Trophoblast cell (in vitro differentiated cells and primary cell): ENCODE measurements at regions not wholly inside any gene's neighbourhood (a gene's known extent, or its start where the extent isn't known, plus 50 kb on each side); places are given as distances from the start of the nearest gene placed in this dataset.

ENCODE experiments used
- DNase-seq, 2 donors: peaks; one replicate each; pipeline ENCODE4 v3.0.0-alpha.2; 2016
- H2AFZ ChIP-seq: 2 replicates; pipeline ENCODE4 v1.6.1; 2013; ENCODE audit warnings: low read length, moderate library complexity, mild to moderate bottlenecking; ENCODE audit not compliant: insufficient read depth, poor library complexity
- H2AK5ac ChIP-seq: 2 replicates; pipeline ENCODE4 v1.6.1; 2013; ENCODE audit warnings: mild to moderate bottlenecking, low read length
- H2BK120ac ChIP-seq: 2 replicates; pipeline ENCODE4 v1.6.1; 2013; ENCODE audit warnings: low read length, mild to moderate bottlenecking, moderate library complexity; ENCODE audit not compliant: insufficient read depth, poor library complexity
- H2BK12ac ChIP-seq: 2 replicates; pipeline ENCODE4 v1.6.1; 2013; ENCODE audit warnings: mild to moderate bottlenecking, low read length, moderate library complexity
- H2BK5ac ChIP-seq: 2 replicates; pipeline ENCODE4 v1.6.1; 2013; ENCODE audit warnings: low read length, low read depth, moderate library complexity, mild to moderate bottlenecking; ENCODE audit not compliant: poor library complexity
- H3K14ac ChIP-seq: 2 replicates; pipeline ENCODE4 v1.6.1; 2013; ENCODE audit warnings: mild to moderate bottlenecking, low read length
- H3K18ac ChIP-seq: 2 replicates; pipeline ENCODE4 v1.6.1; 2013; ENCODE audit warnings: mild to moderate bottlenecking, low read length
- H3K23ac ChIP-seq: 2 replicates; pipeline ENCODE4 v1.6.1; 2013; ENCODE audit warnings: low read length
- H3K27ac ChIP-seq: 2 replicates; pipeline ENCODE4 v1.5.1; 2013; ENCODE audit warnings: low read depth, mild to moderate bottlenecking, inconsistent platforms, low read length, moderate library complexity
- H3K27me3 ChIP-seq: 2 replicates; pipeline ENCODE4 v1.6.1; 2013; ENCODE audit warnings: inconsistent platforms, mild to moderate bottlenecking, low read length, moderate library complexity; ENCODE audit not compliant: insufficient read depth
- H3K36me3 ChIP-seq, 2 experiments: 1 replicate in 1 of 2; 2 replicates in 1 of 2; pipeline ENCODE4 v1.6.1; 2013; ENCODE audit warnings: low read length in 2 of 2, mild to moderate bottlenecking in 2 of 2, moderate library complexity in 1 of 2; ENCODE audit not compliant: insufficient read depth in 2 of 2, control insufficient read depth in 1 of 2
- H3K4ac ChIP-seq: 2 replicates; pipeline ENCODE4 v1.6.1; 2013; ENCODE audit warnings: low read depth, mild to moderate bottlenecking, low read length, moderate library complexity
- H3K4me1 ChIP-seq, 2 experiments: 1 replicate in 1 of 2; 2 replicates in 1 of 2; pipeline ENCODE4 v1.6.1; 2013; ENCODE audit warnings: low read length in 2 of 2, mild to moderate bottlenecking in 2 of 2, moderate library complexity in 1 of 2; ENCODE audit not compliant: insufficient read depth in 2 of 2, control insufficient read depth in 1 of 2
- H3K4me2 ChIP-seq: 2 replicates; pipeline ENCODE4 v1.6.1; 2013; ENCODE audit warnings: inconsistent platforms, mild to moderate bottlenecking, low read length, moderate library complexity
- H3K4me3 ChIP-seq: 2 replicates; pipeline ENCODE4 v1.5.1; 2013; ENCODE audit warnings: mild to moderate bottlenecking, low read depth, low read length, inconsistent platforms
- H3K79me1 ChIP-seq: one replicate; pipeline ENCODE4 v1.6.1; 2013; ENCODE audit warnings: low read length
- H3K79me2 ChIP-seq: 2 replicates; pipeline ENCODE4 v1.6.1; 2013; ENCODE audit warnings: low read length, mild to moderate bottlenecking; ENCODE audit not compliant: control insufficient read depth, insufficient read depth, poor library complexity
- H3K9ac ChIP-seq: 2 replicates; pipeline ENCODE4 v1.6.1; 2013; ENCODE audit warnings: mild to moderate bottlenecking, low read length
- H3K9me3 ChIP-seq: 2 replicates; pipeline ENCODE4 v1.6.1; 2013; ENCODE audit warnings: low read depth, mild to moderate bottlenecking, control low read depth, inconsistent platforms, low read length; ENCODE audit not compliant: insufficient read depth
- H4K12ac ChIP-seq: 2 replicates; pipeline ENCODE4 v1.6.1; 2013; ENCODE audit warnings: low read depth, mild to moderate bottlenecking, low read length, moderate library complexity
- H4K8ac ChIP-seq: 2 replicates; pipeline ENCODE4 v1.6.1; 2013; ENCODE audit warnings: low read depth, mild to moderate bottlenecking, low read length, moderate library complexity
- H4K91ac ChIP-seq: one replicate; pipeline ENCODE4 v1.6.1; 2013; ENCODE audit warnings: low read depth, mild to moderate bottlenecking, low read length, moderate library complexity
- WGBS: extraction: QIAGEN DNeasy Blood & Tissue Kit; methylation state at CpG from one replicate; pipeline ENCODE4 v1.1.7; 2013; ENCODE audit warnings: missing lambda C conversion rate; ENCODE audit not compliant: insufficient read length, insufficient coverage; ENCODE audit errors: extremely low coverage; 5-methylcytosine and 5-hydroxymethylcytosine counted together

DNA sequence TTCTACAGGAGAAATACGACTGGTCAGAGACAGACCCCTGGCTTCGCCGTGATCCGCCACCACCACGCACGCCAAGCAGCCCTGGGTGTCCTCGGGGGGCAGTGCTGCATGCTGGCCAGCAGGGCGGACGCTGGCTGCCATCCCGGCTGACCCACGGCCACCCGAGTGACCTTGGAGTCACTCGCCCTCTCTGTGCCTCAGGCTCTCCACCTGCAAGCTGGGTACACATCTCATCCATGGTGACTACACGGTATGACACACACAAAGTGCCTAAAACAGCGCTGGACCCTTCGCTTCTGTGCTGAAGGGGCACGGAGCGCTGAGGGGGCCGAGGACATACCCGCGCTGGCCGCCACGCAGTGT is 62.0 kb upstream of the RNF32 start:
- no CpG with 5 or more reads among the region's 23 CpGs for WGBS
- Histone ChIP-seq H3K4me1 (no peaks in the 10 kb centered on the region), H3K4me3 (no peak overlapping the region), H2AK5ac (no peak overlapping the region), H2BK5ac (no peak overlapping the region), H3K18ac (no peak overlapping the region), H4K12ac (no peak overlapping the region), H3K14ac (no peak overlapping the region), H2BK12ac (no peak overlapping the region), H3K9ac (no peak overlapping the region), H3K36me3 (no peaks in the 10 kb centered on the region), H4K91ac (no peak overlapping the region), H3K27me3 (no peaks in the 10 kb centered on the region), H3K79me1 (no peaks in the 10 kb centered on the region), H2AFZ (no peak overlapping the region), H3K9me3 (no peaks in the 10 kb centered on the region), H3K4me2 (no peak overlapping the region), H4K8ac (no peak overlapping the region), H3K4ac (no peak overlapping the region), H3K23ac (no peak overlapping the region), H2BK120ac (no peak overlapping the region), H3K79me2 (no peaks in the 10 kb centered on the region), H3K27ac (no peak overlapping the region)
- DNase-seq, result no peak

DNA sequence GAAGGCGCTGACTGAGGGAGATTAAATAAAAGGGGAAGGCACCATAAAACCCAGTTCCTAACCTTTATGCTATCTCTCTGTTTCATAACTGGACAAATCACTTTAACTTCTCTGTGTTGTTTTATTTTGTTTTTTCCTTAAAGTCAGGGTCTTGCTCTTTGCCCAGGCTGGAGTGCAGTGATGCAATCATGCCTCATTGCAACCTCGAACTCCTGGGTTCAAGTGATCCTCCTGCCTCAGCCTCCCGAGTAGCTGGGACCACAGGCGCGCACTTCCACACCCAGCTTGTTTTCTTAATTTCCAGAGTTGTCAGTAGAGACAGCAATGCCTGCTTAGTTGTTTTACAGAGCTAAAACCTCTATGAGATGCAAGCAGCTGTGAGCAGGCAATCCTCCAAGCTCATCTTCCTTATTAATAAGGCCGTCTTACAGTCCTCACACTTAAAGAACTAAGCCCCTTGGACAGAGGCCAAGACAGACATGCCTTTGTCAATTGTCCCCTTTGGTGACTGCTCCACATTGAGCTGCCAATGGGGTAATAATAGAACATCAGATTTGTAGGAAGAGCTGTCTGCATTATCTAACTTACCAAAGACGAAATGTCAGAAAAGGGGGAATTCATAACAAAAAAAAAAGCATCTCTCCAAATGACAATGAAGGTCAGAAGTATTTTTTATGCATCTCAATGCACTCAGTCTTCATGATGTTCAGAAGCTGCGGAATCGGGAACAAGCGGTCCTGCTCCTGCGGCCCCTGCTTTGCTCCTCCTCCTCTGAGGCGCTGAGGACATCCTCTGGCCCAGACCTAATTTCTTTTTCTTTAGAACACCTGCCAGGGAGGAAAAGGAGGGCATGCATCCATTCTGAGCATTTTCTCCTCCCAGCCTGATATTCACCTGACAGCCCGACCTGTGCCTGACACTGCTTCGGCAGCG is 62.7 kb upstream of the RNF32 start:
- Histone ChIP-seq H3K27ac (no peak overlapping the region), H3K4ac (no peak overlapping the region), H3K18ac (no peak overlapping the region), H4K12ac (no peak overlapping the region), H2BK12ac (no peak overlapping the region), H2BK120ac (no peak overlapping the region), H3K79me1 (no peaks in the 10 kb centered on the region), H3K36me3 (no peaks in the 10 kb centered on the region), H3K23ac (no peak overlapping the region), H3K9me3 (no peaks in the 10 kb centered on the region), H2AK5ac (no peak overlapping the region), H2AFZ (no peak overlapping the region), H3K14ac (no peak overlapping the region), H3K79me2 (no peaks in the 10 kb centered on the region), H3K27me3 (no peaks in the 10 kb centered on the region), H2BK5ac (no peak overlapping the region), H3K4me2 (no peak overlapping the region), H3K4me1 (no peaks in the 10 kb centered on the region), H3K9ac (no peak overlapping the region), H4K8ac (no peak overlapping the region), H4K91ac (no peak overlapping the region), H3K4me3 (no peak overlapping the region)
- DNase-seq, result no peak
- no CpG with 5 or more reads among the region's 15 CpGs for WGBS

DNA sequence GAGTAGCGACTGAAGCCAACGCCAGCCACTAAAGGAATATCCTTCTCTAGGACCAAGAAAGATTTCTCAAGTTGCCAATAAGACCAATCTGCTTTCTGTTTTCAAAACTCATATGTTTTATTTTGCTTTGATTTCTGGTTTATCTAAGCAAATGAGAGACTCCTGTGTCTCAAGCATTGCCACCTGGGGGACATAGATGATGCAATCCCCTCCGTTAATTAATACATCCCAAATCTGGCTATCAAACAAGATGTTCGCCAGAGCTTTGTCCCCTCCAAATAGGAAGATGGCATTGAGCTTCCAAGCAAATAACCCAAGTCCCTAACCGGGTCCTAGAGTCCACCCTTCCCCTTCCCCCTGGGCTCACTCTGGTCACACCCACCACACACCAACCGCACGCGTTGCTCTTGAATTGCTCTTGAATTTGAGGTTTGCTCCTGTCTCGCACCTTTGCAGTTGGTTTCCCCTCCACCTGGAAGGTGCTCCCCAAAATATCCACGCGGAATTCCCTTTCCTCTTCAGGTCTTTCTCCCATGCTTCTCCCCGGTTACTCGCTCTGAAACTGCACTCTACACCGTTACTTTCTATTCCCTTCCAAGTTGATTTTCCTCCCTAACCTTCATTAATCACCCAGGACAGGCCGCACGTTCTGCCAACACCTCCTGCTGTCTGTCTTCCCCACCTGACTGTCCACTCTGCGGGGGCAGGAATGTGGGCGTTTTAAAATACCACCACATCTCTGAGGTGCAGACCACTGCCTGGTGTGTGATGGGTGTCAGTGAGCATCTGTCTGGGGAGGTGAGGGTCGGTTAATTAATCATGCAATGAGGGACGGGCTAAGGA is 64.1 kb upstream of the RNF32 start:
- no peaks in the 10 kb centered on the region for H3K79me1 ChIP-seq
- no peak overlapping the region for H4K12ac ChIP-seq
- no peak overlapping the region for H2BK5ac ChIP-seq
- H3K4me2 ChIP-seq, result no peak overlapping the region
- H3K9ac ChIP-seq, result no peak overlapping the region
- no peak overlapping the region for H2BK120ac ChIP-seq
- no peak overlapping the region for H2BK12ac ChIP-seq
- H4K8ac ChIP-seq, result no peak overlapping the region
- no peaks in the 10 kb centered on the region for H3K36me3 ChIP-seq
- no peak overlapping the region for H3K18ac ChIP-seq
- H4K91ac ChIP-seq, result no peak overlapping the region
- H3K4ac ChIP-seq, result no peak overlapping the region
- DNase-seq, result no peak
- no peaks in the 10 kb centered on the region for H3K9me3 ChIP-seq
- H3K4me3 ChIP-seq, result no peak overlapping the region
- no peaks in the 10 kb centered on the region for H3K4me1 ChIP-seq
- no peak overlapping the region for H3K14ac ChIP-seq
- no peak overlapping the region for H3K27ac ChIP-seq
- H3K23ac ChIP-seq, result no peak overlapping the region
- H3K27me3 ChIP-seq, result no peaks in the 10 kb centered on the region
- no peaks in the 10 kb centered on the region for H3K79me2 ChIP-seq
- WGBS, result 100% methylated on average over 1 of the region's 20 CpGs
- no peak overlapping the region for H2AFZ ChIP-seq
- H2AK5ac ChIP-seq, result no peak overlapping the region

GRCh38 chr7:156568258-156568657 is 72.3 kb upstream of the RNF32 start:
- H3K4me1 ChIP-seq, result no peaks in the 10 kb centered on the region
- H4K91ac ChIP-seq, result no peak overlapping the region
- no peak for DNase-seq
- H3K4me2 ChIP-seq, result no peak overlapping the region
- no CpG with 5 or more reads among the region's 1 CpG for WGBS
- H2AFZ ChIP-seq, result no peak overlapping the region
- no peaks in the 10 kb centered on the region for H3K36me3 ChIP-seq
- H2BK5ac ChIP-seq, result no peak overlapping the region
- no peak overlapping the region for H3K27ac ChIP-seq
- no peaks in the 10 kb centered on the region for H3K79me2 ChIP-seq
- H3K27me3 ChIP-seq, result no peaks in the 10 kb centered on the region
- H3K79me1 ChIP-seq, result no peaks in the 10 kb centered on the region
- H3K4ac ChIP-seq, result no peak overlapping the region
- no peak overlapping the region for H4K12ac ChIP-seq
- no peak overlapping the region for H3K4me3 ChIP-seq
- H4K8ac ChIP-seq, result no peak overlapping the region
- H3K14ac ChIP-seq, result no peak overlapping the region
- H2BK120ac ChIP-seq, result no peak overlapping the region
- no peak overlapping the region for H3K9ac ChIP-seq
- peaks cover 6% of the 10 kb centered on the region for H3K9me3 ChIP-seq
- no peak overlapping the region for H2BK12ac ChIP-seq
- no peak overlapping the region for H3K23ac ChIP-seq
- no peak overlapping the region for H2AK5ac ChIP-seq
- H3K18ac ChIP-seq, result no peak overlapping the region
